ENCODE measurements at regions not wholly inside any gene's neighbourhood (a gene's known extent, or its start where the extent isn't known, plus 50 kb on each side); places are given as distances from the start of the nearest gene placed in this dataset.
A peak's percentile ranks its signal among the peaks of the same experiment; 100 is the strongest.

GRCh38 chr1:214120191-214120590 lies 132.4 kb downstream of the PROX1 start:
- Mint-ChIP-seq H3K4me1 (ENCODE audit: unreplicated experiment) (peaks cover 28% of the 10 kb centered on the region), H3K4me3 (no peak overlapping the region), H3K27ac (no peak overlapping the region), H3K36me3 (no peaks in the 10 kb centered on the region), H3K27me3 (no peaks in the 10 kb centered on the region), H3K9me3 (peaks cover 12% of the 10 kb centered on the region)
- no peak for DNase-seq (ENCODE audit: extremely low spot score, unreplicated experiment)
- TF ChIP-seq CTCF (conservative IDR thresholded peaks at IDR 0.05), result no peak

- peaks cover 32% of the 10 kb centered on the region for H3K4me1 Mint-ChIP-seq (ENCODE audit: unreplicated experiment)
Measured at GRCh38 chr1:214120951-214121350, 133.2 kb downstream of the PROX1 start.

GRCh38 chr1:214122110-214122509 lies 134.3 kb downstream of the PROX1 start:
- no peak for DNase-seq (ENCODE audit: extremely low spot score, unreplicated experiment)
- peaks cover 9% of the 10 kb centered on the region for H3K9me3 Mint-ChIP-seq
- H3K27me3 Mint-ChIP-seq, result no peaks in the 10 kb centered on the region
- no peaks in the 10 kb centered on the region for H3K36me3 Mint-ChIP-seq
- TF ChIP-seq CTCF (conservative IDR thresholded peaks at IDR 0.05), result no peak
- no peak overlapping the region for H3K4me3 Mint-ChIP-seq
- no peak overlapping the region for H3K27ac Mint-ChIP-seq
- peaks cover 32% of the 10 kb centered on the region for H3K4me1 Mint-ChIP-seq (ENCODE audit: unreplicated experiment)

More at GRCh38 chr1:214120951-214121350, 133.2 kb downstream of the PROX1 start:
- no peaks in the 10 kb centered on the region for H3K36me3 Mint-ChIP-seq
- no peaks in the 10 kb centered on the region for H3K27me3 Mint-ChIP-seq
- no peak for DNase-seq (ENCODE audit: extremely low spot score, unreplicated experiment)
- H3K27ac Mint-ChIP-seq, result no peak overlapping the region
- H3K4me3 Mint-ChIP-seq, result no peak overlapping the region
- H3K9me3 Mint-ChIP-seq, result peaks cover 12% of the 10 kb centered on the region
- no peak for TF ChIP-seq CTCF (conservative IDR thresholded peaks at IDR 0.05)

- H3K27me3 Mint-ChIP-seq, result no peaks in the 10 kb centered on the region
- peaks cover 32% of the 10 kb centered on the region for H3K4me1 Mint-ChIP-seq (ENCODE audit: unreplicated experiment)
- H3K4me3 Mint-ChIP-seq, result peak overlapping the region; percentile 10
- H3K27ac Mint-ChIP-seq, result no peak overlapping the region
- DNase-seq (ENCODE audit: extremely low spot score, unreplicated experiment), result no peak
- no peaks in the 10 kb centered on the region for H3K9me3 Mint-ChIP-seq
- peak; percentile 82 for TF ChIP-seq CTCF (conservative IDR thresholded peaks at IDR 0.05)
- no peaks in the 10 kb centered on the region for H3K36me3 Mint-ChIP-seq
Measured at GRCh38 chr1:214123061-214123784, 135.4 kb downstream of the PROX1 start.

- Mint-ChIP-seq H3K27ac (peak overlapping the region; percentile 57), H3K4me3 (peak overlapping the region; percentile 30), H3K9me3 (no peaks in the 10 kb centered on the region), H3K27me3 (no peaks in the 10 kb centered on the region), H3K4me1 (ENCODE audit: unreplicated experiment) (peaks cover 32% of the 10 kb centered on the region), H3K36me3 (no peaks in the 10 kb centered on the region)
- no peak for DNase-seq (ENCODE audit: extremely low spot score, unreplicated experiment)
- TF ChIP-seq CTCF (conservative IDR thresholded peaks at IDR 0.05), result no peak
Measured at GRCh38 chr1:214124281-214124805, 136.6 kb downstream of the PROX1 start.
